SH-SY5Y (cell line): ENCODE measurements at regions not wholly inside any gene's neighbourhood (a gene's known extent, or its start where the extent isn't known, plus 50 kb on each side); places are given as distances from the start of the nearest gene placed in this dataset.

ENCODE experiments used
- GATA2 ChIP-seq: IDR thresholded peaks from 2 replicates; pipeline ENCODE4 v1.6.1; 2011; ENCODE audit warnings: mild to moderate bottlenecking, low read depth, low read length
- GATA3 ChIP-seq: IDR thresholded peaks from 2 replicates; pipeline ENCODE4 v1.6.1; 2011; ENCODE audit warnings: low read depth, mild to moderate bottlenecking, low read length, moderate library complexity

- peak; percentile 54; the same call in 1 of the 2 replicates for TF ChIP-seq GATA2
- no peak for TF ChIP-seq GATA3
Measured at GRCh38 chr2:37851428-37851827, 73.7 kb upstream of the RMDN2 start.
